ENCODE measurements at regions not wholly inside any gene's neighbourhood (a gene's known extent, or its start where the extent isn't known, plus 50 kb on each side); places are given as distances from the start of the nearest gene placed in this dataset.
A peak's percentile ranks its signal among the peaks of the same experiment; 100 is the strongest.

- ChIA-PET CTCF (interaction anchor here (0.6 to 3.0 kb wide), 7 partner anchors 9 to 206 kb away, joined by 3 to 15 read pairs (median 4); no protein-coding TSS in a partner anchor), POLR2A (no interaction called here)
- Histone ChIP-seq H3K36me3 (ENCODE audit: control insufficient read depth in 4 of 4, insufficient read depth in 4 of 4, low read length in 3 of 4) (no peaks in the 10 kb centered on the region), H3K4me3 (ENCODE audit: control insufficient read depth in 1 of 7, extremely low read depth in 1 of 7, insufficient read depth in 4 of 7, low read depth in 2 of 7, low read length in 6 of 7) (peak overlapping the region in 4 of 7 experiments; percentile 26 to 60 (median 47)), H3K9me3 (ENCODE audit: control extremely low read depth in 1 of 5, control insufficient read depth in 4 of 5, insufficient read depth in 2 of 5, low read depth in 1 of 5, low read length in 4 of 5) (peaks cover 0 to 17% (median 6%) of the 10 kb centered on the region in 5 experiments), H3K4me1 (ENCODE audit: control extremely low read depth in 1 of 4, control insufficient read depth in 4 of 4, insufficient read depth in 4 of 4, low read length in 3 of 4) (peaks cover 0 to 27% (median 10%) of the 10 kb centered on the region in 4 experiments), H3K27ac (ENCODE audit: insufficient read depth in 1 of 2, low read depth in 1 of 2, low read length in 2 of 2, poor library complexity in 1 of 2, severe bottlenecking in 2 of 2) (no peak overlapping the region), H3K27me3 (replicated peaks in 2 of 5; ENCODE audit: control insufficient read depth in 4 of 5, insufficient read depth in 5 of 5, low read length in 4 of 5) (peaks cover 0 to 4% (median 0%) of the 10 kb centered on the region in 5 experiments)
- DNase-seq: peak; percentile 65 to 79 (median 77)
- under 1% methylated on average over 15 of the region's 39 CpGs for WGBS (ENCODE audit: insufficient coverage)
Observed at GRCh38 chr2:240232961-240233884, 92.8 kb upstream of the OTOS start.

- H3K27me3 ChIP-seq (replicated peaks in 2 of 5; ENCODE audit: control insufficient read depth in 4 of 5, insufficient read depth in 5 of 5, low read length in 4 of 5): peaks cover 0 to 4% (median 0%) of the 10 kb centered on the region in 5 experiments
- H3K27ac ChIP-seq (ENCODE audit: insufficient read depth in 1 of 2, low read depth in 1 of 2, low read length in 2 of 2, poor library complexity in 1 of 2, severe bottlenecking in 2 of 2): no peak overlapping the region
- no peaks in the 10 kb centered on the region for H3K36me3 ChIP-seq (ENCODE audit: control insufficient read depth in 4 of 4, insufficient read depth in 4 of 4, low read length in 3 of 4)
- ChIA-PET CTCF (interaction anchor here (0.6 to 1.1 kb wide), 2 partner anchors 11 to 18 kb away, joined by 3 read pairs; no protein-coding TSS in a partner anchor), POLR2A (no interaction called here)
- peak overlapping the region in 1 of 7 experiments; percentile 57 for H3K4me3 ChIP-seq (ENCODE audit: control insufficient read depth in 1 of 7, extremely low read depth in 1 of 7, insufficient read depth in 4 of 7, low read depth in 2 of 7, low read length in 6 of 7)
- H3K4me1 ChIP-seq (ENCODE audit: control extremely low read depth in 1 of 4, control insufficient read depth in 4 of 4, insufficient read depth in 4 of 4, low read length in 3 of 4): peaks cover 0 to 27% (median 10%) of the 10 kb centered on the region in 4 experiments
- WGBS (ENCODE audit: insufficient coverage): 30% methylated on average over 14 of the region's 15 CpGs
- peak in 2 of 3 donors; percentile 76 to 82 for DNase-seq
- peaks cover 0 to 10% (median 4%) of the 10 kb centered on the region in 5 experiments for H3K9me3 ChIP-seq (ENCODE audit: control extremely low read depth in 1 of 5, control insufficient read depth in 4 of 5, insufficient read depth in 2 of 5, low read depth in 1 of 5, low read length in 4 of 5)
Observed at GRCh38 chr2:240233885-240234502, 93.5 kb upstream of the OTOS start.

GRCh38 chr2:240234503-240234951 is 94.1 kb upstream of the OTOS start:
- Histone ChIP-seq H3K9me3 (ENCODE audit: control extremely low read depth in 1 of 5, control insufficient read depth in 4 of 5, insufficient read depth in 2 of 5, low read depth in 1 of 5, low read length in 4 of 5) (peaks cover 0 to 4% (median 0%) of the 10 kb centered on the region in 5 experiments), H3K36me3 (ENCODE audit: control insufficient read depth in 4 of 4, insufficient read depth in 4 of 4, low read length in 3 of 4) (no peaks in the 10 kb centered on the region), H3K4me1 (ENCODE audit: control extremely low read depth in 1 of 4, control insufficient read depth in 4 of 4, insufficient read depth in 4 of 4, low read length in 3 of 4) (peaks cover 0 to 27% (median 10%) of the 10 kb centered on the region in 4 experiments), H3K27ac (ENCODE audit: insufficient read depth in 1 of 2, low read depth in 1 of 2, low read length in 2 of 2, poor library complexity in 1 of 2, severe bottlenecking in 2 of 2) (no peak overlapping the region), H3K27me3 (replicated peaks in 2 of 5; ENCODE audit: control insufficient read depth in 4 of 5, insufficient read depth in 5 of 5, low read length in 4 of 5) (peaks cover 0 to 2% (median 0%) of the 10 kb centered on the region in 5 experiments), H3K4me3 (ENCODE audit: control insufficient read depth in 1 of 7, extremely low read depth in 1 of 7, insufficient read depth in 4 of 7, low read depth in 2 of 7, low read length in 6 of 7) (no peak overlapping the region)
- CTCF ChIA-PET: interaction anchor here (0.6 to 1.1 kb wide), 2 partner anchors 10 to 18 kb away, joined by 3 read pairs; no protein-coding TSS in a partner anchor
- 90% methylated on average over 8 of the region's 8 CpGs for WGBS (ENCODE audit: insufficient coverage)
- no peak for DNase-seq
- POLR2A ChIA-PET: no interaction called here

- no peak for DNase-seq
- no peak overlapping the region for H3K4me3 ChIP-seq (ENCODE audit: control insufficient read depth in 1 of 7, extremely low read depth in 1 of 7, insufficient read depth in 4 of 7, low read depth in 2 of 7, low read length in 6 of 7)
- H3K9me3 ChIP-seq (ENCODE audit: control extremely low read depth in 1 of 5, control insufficient read depth in 4 of 5, insufficient read depth in 2 of 5, low read depth in 1 of 5, low read length in 4 of 5): no peaks in the 10 kb centered on the region
- peaks cover 0 to 27% (median 10%) of the 10 kb centered on the region in 4 experiments for H3K4me1 ChIP-seq (ENCODE audit: control extremely low read depth in 1 of 4, control insufficient read depth in 4 of 4, insufficient read depth in 4 of 4, low read length in 3 of 4)
- H3K27me3 ChIP-seq (replicated peaks in 2 of 5; ENCODE audit: control insufficient read depth in 4 of 5, insufficient read depth in 5 of 5, low read length in 4 of 5): peaks cover 0 to 9% (median 0%) of the 10 kb centered on the region in 5 experiments
- no peaks in the 10 kb centered on the region for H3K36me3 ChIP-seq (ENCODE audit: control insufficient read depth in 4 of 4, insufficient read depth in 4 of 4, low read length in 3 of 4)
- CTCF ChIA-PET: interaction anchor here (1.3 to 1.5 kb wide), 3 partner anchors 85 to 245 kb away, joined by 3 to 6 read pairs (median 3); no protein-coding TSS in a partner anchor
- POLR2A ChIA-PET: no interaction called here
- 95% methylated on average over 12 of the region's 17 CpGs for WGBS (ENCODE audit: insufficient coverage)
- H3K27ac ChIP-seq (ENCODE audit: insufficient read depth in 1 of 2, low read depth in 1 of 2, low read length in 2 of 2, poor library complexity in 1 of 2, severe bottlenecking in 2 of 2): no peak overlapping the region
Observed at GRCh38 chr2:240235149-240235803, 94.8 kb upstream of the OTOS start.

GRCh38 chr2:240235811-240236210 is 95.4 kb upstream of the OTOS start:
- no peak for DNase-seq
- Histone ChIP-seq H3K4me1 (ENCODE audit: control extremely low read depth in 1 of 4, control insufficient read depth in 4 of 4, insufficient read depth in 4 of 4, low read length in 3 of 4) (peaks cover 0 to 27% (median 10%) of the 10 kb centered on the region in 4 experiments), H3K36me3 (ENCODE audit: control insufficient read depth in 4 of 4, insufficient read depth in 4 of 4, low read length in 3 of 4) (no peaks in the 10 kb centered on the region), H3K9me3 (ENCODE audit: control extremely low read depth in 1 of 5, control insufficient read depth in 4 of 5, insufficient read depth in 2 of 5, low read depth in 1 of 5, low read length in 4 of 5) (no peaks in the 10 kb centered on the region), H3K4me3 (ENCODE audit: control insufficient read depth in 1 of 7, extremely low read depth in 1 of 7, insufficient read depth in 4 of 7, low read depth in 2 of 7, low read length in 6 of 7) (no peak overlapping the region), H3K27me3 (replicated peaks in 2 of 5; ENCODE audit: control insufficient read depth in 4 of 5, insufficient read depth in 5 of 5, low read length in 4 of 5) (peaks cover 0 to 12% (median 0%) of the 10 kb centered on the region in 5 experiments), H3K27ac (ENCODE audit: insufficient read depth in 1 of 2, low read depth in 1 of 2, low read length in 2 of 2, poor library complexity in 1 of 2, severe bottlenecking in 2 of 2) (no peak overlapping the region)
- WGBS (ENCODE audit: insufficient coverage): 93% methylated on average over 8 of the region's 8 CpGs
- ChIA-PET POLR2A (no interaction called here), CTCF (interaction anchor here (1.3 to 1.5 kb wide), 3 partner anchors 86 to 245 kb away, joined by 3 to 6 read pairs (median 3); no protein-coding TSS in a partner anchor)

GRCh38 chr2:240236217-240237111 is 96.0 kb upstream of the OTOS start:
- H3K36me3 ChIP-seq (ENCODE audit: control insufficient read depth in 4 of 4, insufficient read depth in 4 of 4, low read length in 3 of 4): no peaks in the 10 kb centered on the region
- ChIA-PET POLR2A (no interaction called here), CTCF (interaction anchor here (1.3 to 1.5 kb wide), 3 partner anchors 86 to 246 kb away, joined by 3 to 6 read pairs (median 3); no protein-coding TSS in a partner anchor)
- no peak overlapping the region for H3K27ac ChIP-seq (ENCODE audit: insufficient read depth in 1 of 2, low read depth in 1 of 2, low read length in 2 of 2, poor library complexity in 1 of 2, severe bottlenecking in 2 of 2)
- 51% methylated on average over 5 of the region's 12 CpGs for WGBS (ENCODE audit: insufficient coverage)
- H3K27me3 ChIP-seq (replicated peaks in 2 of 5; ENCODE audit: control insufficient read depth in 4 of 5, insufficient read depth in 5 of 5, low read length in 4 of 5): peaks cover 0 to 16% (median 1%) of the 10 kb centered on the region in 5 experiments
- no peaks in the 10 kb centered on the region for H3K9me3 ChIP-seq (ENCODE audit: control extremely low read depth in 1 of 5, control insufficient read depth in 4 of 5, insufficient read depth in 2 of 5, low read depth in 1 of 5, low read length in 4 of 5)
- DNase-seq: peak; percentile 22 to 87 (median 74)
- peaks cover 0 to 27% (median 10%) of the 10 kb centered on the region in 4 experiments for H3K4me1 ChIP-seq (ENCODE audit: control extremely low read depth in 1 of 4, control insufficient read depth in 4 of 4, insufficient read depth in 4 of 4, low read length in 3 of 4)
- no peak overlapping the region for H3K4me3 ChIP-seq (ENCODE audit: control insufficient read depth in 1 of 7, extremely low read depth in 1 of 7, insufficient read depth in 4 of 7, low read depth in 2 of 7, low read length in 6 of 7)

Measured in common myeloid progenitor, CD34-positive (primary cell).